GM19025 (cell line): ENCODE measurements at regions not wholly inside any gene's neighbourhood (a gene's known extent, or its start where the extent isn't known, plus 50 kb on each side); places are given as distances from the start of the nearest gene placed in this dataset.

Experiments
- ATAC-seq: cut with Tn5 transposase; IDR thresholded peaks from one replicate; pipeline ENCODE4 v1.9.1; 2021; ENCODE audit warnings: mild to moderate bottlenecking, low read depth, moderate library complexity; ENCODE audit not compliant: unreplicated experiment

DNA sequence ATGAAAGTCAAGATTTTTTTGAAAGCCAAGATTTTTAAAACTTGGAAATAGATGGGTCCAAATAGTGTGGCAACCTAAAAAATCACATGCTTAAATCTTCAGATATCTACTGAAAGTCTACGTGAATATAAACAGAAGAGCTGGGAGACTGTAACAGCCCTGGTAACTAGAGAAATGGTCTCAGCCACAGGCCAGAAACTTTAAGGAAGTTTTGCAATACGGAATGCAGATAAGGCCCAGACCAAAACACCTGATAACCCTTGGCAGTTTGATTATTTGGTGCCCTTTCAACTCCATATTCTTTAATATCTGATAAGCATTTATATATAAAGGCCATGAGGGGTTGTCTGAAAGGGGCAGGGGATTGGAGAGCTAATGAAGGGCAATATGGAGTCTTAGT, 537.3 kb upstream of the TGFBR2 start:
- ATAC-seq, result no peak

GRCh38 chr3:30073040-30073439, 533.4 kb upstream of the TGFBR2 start:
- no peak for ATAC-seq

DNA sequence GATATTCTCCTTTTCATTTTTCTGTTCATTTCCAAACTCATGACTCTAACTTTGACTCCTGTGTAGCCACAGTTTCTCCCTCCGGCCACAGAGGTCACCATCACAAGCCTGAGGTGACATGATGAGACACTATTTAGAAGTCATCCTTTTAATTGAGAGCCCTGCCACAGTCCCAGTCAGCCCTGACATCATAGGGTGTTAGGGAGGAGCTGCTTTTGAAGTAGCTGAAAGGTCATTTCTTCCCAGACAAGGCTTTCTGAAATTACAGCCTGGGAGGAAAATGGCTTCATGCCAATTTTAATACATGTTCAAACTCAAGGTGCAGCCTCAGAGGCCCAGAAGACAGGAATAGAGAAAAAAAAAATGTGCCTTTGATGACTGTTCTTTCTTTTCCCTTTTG, 532.8 kb upstream of the TGFBR2 start:
- ATAC-seq, result no peak

- ATAC-seq, result no peak
These were observed 530.9 kb upstream of the TGFBR2 start for GRCh38 chr3:30075514-30075913.

GRCh38 chr3:30076899-30077298, 529.5 kb upstream of the TGFBR2 start:
- no peak for ATAC-seq

- no peak for ATAC-seq
These were observed 528.7 kb upstream of the TGFBR2 start for GRCh38 chr3:30077746-30078145.

GRCh38 chr3:30078736-30079135, 527.7 kb upstream of the TGFBR2 start:
- ATAC-seq, result no peak

- no peak for ATAC-seq
These were observed 524.5 kb upstream of the TGFBR2 start for GRCh38 chr3:30081904-30082303.

DNA sequence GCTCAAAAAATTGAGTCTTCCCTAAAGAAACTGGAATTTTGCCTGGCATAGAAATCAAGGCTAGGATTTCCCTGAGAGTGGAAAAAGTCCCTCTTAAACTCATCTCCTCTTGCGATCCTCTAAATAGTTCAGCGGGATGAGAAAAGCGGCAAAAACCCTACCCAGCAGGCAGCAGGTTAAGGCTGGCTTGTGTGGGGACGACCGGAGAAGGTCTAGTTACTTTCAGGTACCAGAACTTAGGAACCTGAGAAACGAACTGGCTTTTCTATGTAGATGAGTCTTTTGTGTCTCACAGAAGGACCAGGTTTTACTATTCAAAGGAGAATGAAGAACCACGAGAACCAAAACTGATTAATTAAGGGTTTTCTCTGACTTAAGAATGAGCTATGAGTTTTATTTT, 523.7 kb upstream of the TGFBR2 start:
- no peak for ATAC-seq

- no peak for ATAC-seq
These were observed 523.1 kb upstream of the TGFBR2 start for GRCh38 chr3:30083315-30083714.

- no peak for ATAC-seq
These were observed 522.1 kb upstream of the TGFBR2 start for GRCh38 chr3:30084316-30084715.

DNA sequence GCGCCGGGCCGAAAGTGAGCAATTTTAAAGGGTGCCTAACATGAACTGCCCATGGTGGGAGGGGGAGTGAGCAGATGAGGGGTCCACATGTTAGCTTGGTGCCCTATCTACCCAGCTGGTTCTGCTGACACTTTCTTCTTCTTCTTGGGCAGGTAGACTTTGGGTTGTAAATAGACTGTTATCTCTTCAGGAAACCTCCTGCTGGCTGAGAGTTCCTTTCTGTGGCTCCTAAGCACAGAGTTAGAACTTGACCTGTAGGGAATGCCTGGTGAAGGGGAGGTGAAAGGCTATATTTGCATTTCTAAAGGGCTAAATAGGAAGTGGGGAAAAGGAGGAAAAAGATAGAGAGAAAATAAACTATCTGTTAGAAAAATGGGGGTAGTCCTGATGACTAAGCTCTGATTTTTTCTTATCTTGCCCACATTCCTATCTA, 521.4 kb upstream of the TGFBR2 start:
- no peak for ATAC-seq

DNA sequence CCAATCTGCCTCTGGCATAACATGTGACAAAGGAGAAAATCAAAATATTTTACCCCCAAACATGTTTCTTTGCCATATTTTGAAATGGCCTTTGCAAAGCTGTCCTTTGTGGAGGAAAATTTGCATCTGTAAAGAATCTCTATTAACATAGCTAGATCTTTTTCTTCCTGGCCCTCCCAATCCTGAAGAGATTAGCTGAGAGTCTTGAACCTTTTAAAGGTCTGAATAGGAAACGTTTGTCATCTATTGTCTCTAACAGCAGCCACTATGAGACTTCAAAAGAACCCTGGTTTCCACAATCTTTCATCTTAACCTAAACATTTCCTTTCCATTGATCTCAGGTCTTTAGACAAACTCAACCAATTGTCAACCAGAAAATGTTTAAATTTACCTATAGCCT, 520.9 kb upstream of the TGFBR2 start:
- no peak for ATAC-seq

- ATAC-seq, result no peak
These were observed 514.7 kb upstream of the TGFBR2 start for GRCh38 chr3:30091686-30092085.

GRCh38 chr3:30097022-30097650, 509.3 kb upstream of the TGFBR2 start:
- ATAC-seq, result no peak

- no peak for ATAC-seq
These were observed 508.2 kb upstream of the TGFBR2 start for GRCh38 chr3:30098243-30098642.

DNA sequence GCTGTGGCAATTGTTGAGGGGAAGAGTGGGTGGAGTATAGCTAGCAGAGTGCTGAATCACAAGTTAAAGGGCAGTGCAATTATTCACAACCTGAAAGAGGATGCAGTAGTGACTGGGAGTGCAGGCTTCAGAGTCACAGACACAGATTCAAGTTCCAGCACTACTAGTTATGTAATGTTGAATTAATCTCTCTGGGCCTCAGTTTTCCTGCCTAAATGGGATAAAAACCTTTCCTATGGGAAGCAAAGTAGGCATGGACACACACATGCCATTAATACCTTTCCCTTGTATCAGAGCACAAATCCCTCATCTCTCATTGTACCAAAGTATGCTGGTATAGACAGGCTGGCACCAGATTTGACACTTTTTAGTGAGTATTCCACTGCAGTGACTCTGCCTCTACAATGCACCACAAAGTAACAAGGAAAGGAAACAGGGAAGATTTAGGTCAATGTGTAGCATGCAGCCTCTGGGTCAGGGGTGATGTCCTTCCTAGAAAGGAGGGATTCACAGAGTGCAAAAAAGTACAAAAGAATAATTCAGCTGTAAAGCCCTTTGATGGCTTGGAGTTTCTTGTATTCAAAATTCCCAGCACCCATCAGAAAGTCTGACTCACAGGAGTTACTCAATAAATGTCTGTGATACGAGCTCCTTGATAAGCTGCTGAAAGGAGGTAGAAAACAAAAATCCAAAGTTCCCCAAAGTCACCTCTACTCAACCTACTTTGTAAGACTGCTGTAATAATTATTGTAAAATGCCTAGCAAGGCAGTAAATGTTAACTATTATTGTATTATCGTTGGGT, 507.5 kb upstream of the TGFBR2 start:
- ATAC-seq, result no peak

GRCh38 chr3:30102356-30102755, 504.0 kb upstream of the TGFBR2 start:
- ATAC-seq, result no peak

DNA sequence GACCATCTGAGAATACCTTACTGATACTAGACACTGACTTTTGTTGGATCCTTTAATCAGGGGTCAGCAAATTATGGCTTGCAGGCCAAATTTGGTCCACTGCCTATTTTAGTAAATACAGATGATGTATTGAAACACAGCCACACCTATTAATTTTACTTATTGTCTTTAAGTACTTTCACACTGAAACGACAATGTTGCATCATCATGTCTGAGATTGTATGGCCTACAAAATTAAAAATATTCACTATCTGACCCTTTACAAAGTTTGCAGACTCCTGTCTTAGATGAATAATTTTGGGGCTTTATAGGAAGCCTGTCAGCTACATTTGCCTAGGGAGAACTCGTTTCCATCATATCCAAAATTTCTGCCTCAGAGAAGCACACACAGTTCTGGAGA, 503.2 kb upstream of the TGFBR2 start:
- ATAC-seq, result no peak

DNA sequence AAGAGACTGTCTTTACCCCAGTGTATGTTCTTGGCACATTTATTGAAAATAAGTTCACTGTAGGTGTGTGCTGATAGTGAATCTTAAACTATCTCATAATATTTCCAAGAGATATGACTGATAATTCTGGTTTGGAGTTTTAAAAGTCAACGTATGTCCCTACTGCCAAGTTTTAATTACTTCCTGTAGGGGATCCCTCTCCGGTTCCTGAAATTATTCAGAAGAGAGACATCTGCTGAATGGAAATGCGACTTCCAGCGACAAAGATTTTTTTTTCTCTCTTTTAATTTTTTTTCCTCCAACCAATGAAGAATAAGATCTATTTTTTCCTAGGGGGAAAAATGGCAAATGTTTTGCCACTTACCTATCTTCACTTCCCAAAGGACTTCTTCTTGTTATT, 498.9 kb upstream of the TGFBR2 start:
- no peak for ATAC-seq

- ATAC-seq, result no peak
These were observed 494.0 kb upstream of the TGFBR2 start for GRCh38 chr3:30112411-30112810.

GRCh38 chr3:30112902-30113484, 493.4 kb upstream of the TGFBR2 start:
- ATAC-seq, result no peak
